ENCODE measurements at regions not wholly inside any gene's neighbourhood (a gene's known extent, or its start where the extent isn't known, plus 50 kb on each side); places are given as distances from the start of the nearest gene placed in this dataset.

- ChIA-PET POLR2A (no interaction called here), CTCF (interaction anchor here (1.3 to 1.6 kb wide), 2 partner anchors 14 to 44 kb away, joined by 5 to 7 read pairs; no protein-coding TSS in a partner anchor)
- no peak for TF ChIP-seq CTCF (IDR thresholded peaks at IDR 0.05; ENCODE audit: control extremely low read depth, extremely low read depth, low read depth, missing control alignments)
- no peak for DNase-seq (ENCODE audit: extremely low spot score)
These were observed 204.6 kb downstream of the SEC14L1 start for GRCh38 chr17:77345260-77345910.

DNA sequence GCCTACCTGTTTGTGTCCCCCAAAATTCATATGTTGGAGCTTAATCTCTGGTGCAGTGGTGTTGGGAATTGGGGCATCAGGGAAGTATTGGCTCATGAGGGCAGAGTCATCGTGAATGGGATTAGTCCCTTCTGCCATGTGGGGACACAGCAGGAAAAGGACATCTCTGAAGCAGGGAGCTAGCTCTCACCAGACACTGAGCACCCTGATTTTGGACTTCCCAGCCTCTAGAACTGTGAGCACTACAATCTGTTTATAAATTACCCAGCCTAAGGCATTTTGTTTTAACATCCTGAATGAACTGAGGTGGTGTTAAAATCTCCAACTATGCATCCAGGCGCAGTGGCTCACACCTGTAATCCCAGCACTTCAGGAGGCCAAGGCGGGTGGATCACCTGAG lies 206.0 kb downstream of the SEC14L1 start:
- ChIA-PET POLR2A (interaction anchor here (0.6 kb wide), 1 partner anchor 525 kb away, joined by 6 read pairs; no protein-coding TSS in a partner anchor), CTCF (interaction anchor here (0.9 to 1.6 kb wide), 4 partner anchors 15 to 198 kb away, joined by 3 to 7 read pairs (median 4); no protein-coding TSS in a partner anchor)

DNA sequence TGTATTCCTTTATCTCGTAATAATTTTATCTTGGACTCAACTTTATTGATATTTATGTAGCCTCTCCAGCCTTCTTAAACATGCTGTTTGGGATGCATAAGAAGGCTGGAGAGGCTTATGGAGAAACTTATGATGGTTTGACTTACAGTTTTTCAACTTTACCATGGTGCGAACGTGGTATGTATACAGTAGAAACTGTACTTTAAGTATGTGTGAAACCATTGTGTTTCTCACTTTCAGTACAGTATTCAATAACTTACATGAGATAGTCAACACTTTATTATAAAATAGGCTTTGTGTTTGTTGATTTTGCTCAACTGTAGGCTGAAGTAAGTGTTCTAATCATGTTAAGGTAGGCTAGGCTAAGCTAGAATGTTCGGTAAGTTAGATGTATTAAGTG lies 206.8 kb downstream of the SEC14L1 start:
- POLR2A ChIA-PET: no interaction called here

More for the DNA sequence above, 206.0 kb downstream of the SEC14L1 start:
- no peak for DNase-seq (ENCODE audit: extremely low spot score)
- no peak for TF ChIP-seq CTCF (IDR thresholded peaks at IDR 0.05; ENCODE audit: control extremely low read depth, extremely low read depth, low read depth, missing control alignments)

GRCh38 chr17:77349976-77350830 lies 209.4 kb downstream of the SEC14L1 start:
- DNase-seq (ENCODE audit: extremely low spot score): peak; percentile 9
- ChIA-PET CTCF (interaction anchor here (1.3 to 2.2 kb wide), 3 partner anchors 8 to 80 kb away, joined by 4 to 14 read pairs (median 4); no protein-coding TSS in a partner anchor), POLR2A (no interaction called here)
- TF ChIP-seq CTCF (IDR thresholded peaks at IDR 0.05; ENCODE audit: control extremely low read depth, extremely low read depth, low read depth, missing control alignments): no peak

More for the DNA sequence above, 206.8 kb downstream of the SEC14L1 start:
- CTCF ChIA-PET: interaction anchor here (1.3 kb wide), 1 partner anchor 82 kb away, joined by 4 read pairs; no protein-coding TSS in a partner anchor
- no peak for DNase-seq (ENCODE audit: extremely low spot score)
- no peak for TF ChIP-seq CTCF (IDR thresholded peaks at IDR 0.05; ENCODE audit: control extremely low read depth, extremely low read depth, low read depth, missing control alignments)

- DNase-seq (ENCODE audit: extremely low spot score): peak; percentile 10
- TF ChIP-seq CTCF (IDR thresholded peaks at IDR 0.05; ENCODE audit: control extremely low read depth, extremely low read depth, low read depth, missing control alignments): no peak
- CTCF ChIA-PET: no interaction called here
- POLR2A ChIA-PET: no interaction called here
These were observed 211.7 kb downstream of the SEC14L1 start for GRCh38 chr17:77352441-77352840.

DNA sequence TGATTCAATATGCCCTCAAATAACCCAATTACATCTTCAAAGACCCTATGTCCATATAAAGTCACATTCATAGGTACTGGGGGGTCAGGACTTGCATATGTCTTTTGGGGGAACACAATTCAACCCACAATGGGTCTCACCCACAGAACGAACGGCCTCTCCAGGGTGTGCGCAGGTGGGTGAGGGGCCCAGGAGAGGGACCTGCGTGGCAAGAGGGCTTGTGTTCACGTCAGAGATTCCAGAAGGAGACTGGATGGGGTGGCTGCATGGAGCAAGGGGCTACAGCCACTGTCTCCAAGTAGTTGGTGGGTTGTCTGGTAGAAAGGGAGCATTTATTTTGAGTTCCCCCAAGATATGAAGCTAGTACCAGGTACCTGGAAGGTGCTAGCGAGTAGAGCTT lies 212.2 kb downstream of the SEC14L1 start:
- CTCF ChIA-PET: interaction anchor here (1.4 to 2.0 kb wide), 2 partner anchors 22 to 77 kb away, joined by 3 to 6 read pairs; no protein-coding TSS in a partner anchor

More for the DNA sequence above, 212.2 kb downstream of the SEC14L1 start:
- DNase-seq (ENCODE audit: extremely low spot score): peak; percentile 8
- no peak for TF ChIP-seq CTCF (IDR thresholded peaks at IDR 0.05; ENCODE audit: control extremely low read depth, extremely low read depth, low read depth, missing control alignments)
- POLR2A ChIA-PET: no interaction called here
